Endothelial cell of umbilical vein (primary cell): ENCODE measurements at regions not wholly inside any gene's neighbourhood (a gene's known extent, or its start where the extent isn't known, plus 50 kb on each side); places are given as distances from the start of the nearest gene placed in this dataset. TPM values are rescaled to one million over a fixed set of nuclear protein-coding genes. Genes with fewer than 3 reads are reported as not detected.

Experiments
- BruUV-seq: library from RNA; stranded (reverse); fragments of 400-500 nt; replicated peaks from 2 replicates; lab custom pipeline; 2021; lab: Mats Ljungman, UMichigan
- CTCF ChIA-PET: fragments of 300-600, 350-600 bp; sonication (Branson Sonifier 250); formaldehyde crosslinking; loops from one replicate; lab custom pipeline; 2021; ENCODE audit warnings: antibody characterized with exemption, inconsistent platforms; lab: Charles Lee
- POLR2A ChIA-PET: fragments of 300-600, 350-600 bp; sonication (Branson Sonifier 250); formaldehyde crosslinking; loops from one replicate; lab custom pipeline; 2021; ENCODE audit warnings: antibody characterized with exemption, inconsistent platforms; lab: Charles Lee
- DNase-seq: peaks from one replicate; pipeline ENCODE4 v3.0.0-alpha.2; 2011; ENCODE audit warnings: low read depth, low spot score
- FAIRE-seq: peaks from 2 replicates; lab custom pipeline; 2011; peaks lifted over from hg19 to GRCh38; lab: Jason Lieb, UNC
- H2AFZ ChIP-seq: 2 replicates; pipeline ENCODE4 v1.6.0; 2012; ENCODE audit warnings: low read depth, low read length, control low read depth, inconsistent platforms
- H3K27ac ChIP-seq: 2 replicates; pipeline ENCODE4 v1.5.1; 2011; ENCODE audit warnings: low read depth, mild to moderate bottlenecking, control low read depth, low read length, moderate library complexity; ENCODE audit not compliant: insufficient read depth
- H3K27me3 ChIP-seq, 2 experiments: 2 replicates each; pipeline versions ENCODE4 v1.6.0 to v1.6.1; 2011; ENCODE audit warnings: low read length in 2 of 2, mixed read lengths in 1 of 2; ENCODE audit not compliant: control insufficient read depth in 2 of 2, insufficient read depth in 2 of 2
- H3K36me3 ChIP-seq, 2 experiments: 2 replicates in 1 of 2; 3 replicates in 1 of 2; pipeline ENCODE4 v1.5.1; 2011; ENCODE audit warnings: low read length in 2 of 2, mild to moderate bottlenecking in 1 of 2, moderate library complexity in 1 of 2; ENCODE audit not compliant: control insufficient read depth in 2 of 2, insufficient read depth in 2 of 2; ENCODE audit errors: extremely low read depth in 1 of 2
- H3K4me1 ChIP-seq: 3 replicates; pipeline ENCODE4 v1.5.1; 2011; ENCODE audit warnings: mild to moderate bottlenecking, low read length; ENCODE audit not compliant: control insufficient read depth, insufficient read depth; ENCODE audit errors: extremely low read depth
- H3K4me2 ChIP-seq: 2 replicates; pipeline ENCODE4 v1.6.1; 2011; ENCODE audit warnings: low read length, control low read depth, mixed read lengths; ENCODE audit not compliant: insufficient read depth
- H3K4me3 ChIP-seq, 3 experiments: fragments of 200-600 bp in 1 of 3; sonication (generic), shearing (Covaris generic) in 1 of 3; replicated peaks in 1 of 3; 2 replicates each; pipeline ENCODE4 v1.5.1; 2011 to 2016; ENCODE audit warnings: control low read depth in 3 of 3, low read length in 3 of 3, mild to moderate bottlenecking in 2 of 3, inconsistent platforms in 1 of 3, low read depth in 1 of 3, moderate library complexity in 1 of 3; ENCODE audit not compliant: insufficient read depth in 1 of 3
- H3K79me2 ChIP-seq: 2 replicates; pipeline ENCODE4 v1.6.0; 2012; ENCODE audit warnings: low read length, inconsistent platforms; ENCODE audit not compliant: control insufficient read depth, insufficient read depth
- H3K9ac ChIP-seq: replicated peaks from 2 replicates; pipeline ENCODE3; 2011; ENCODE audit warnings: low read length, control low read depth; ENCODE audit not compliant: insufficient read depth; ENCODE audit errors: extremely low read depth
- H3K9me1 ChIP-seq: replicated peaks from 3 replicates; pipeline ENCODE4 v1.6.0; 2011; ENCODE audit warnings: mild to moderate bottlenecking, low read length; ENCODE audit not compliant: control insufficient read depth, insufficient read depth; ENCODE audit errors: extremely low read depth
- H3K9me3 ChIP-seq: replicated peaks from 2 replicates; pipeline ENCODE4 v1.5.1; 2012; ENCODE audit warnings: low read length, inconsistent platforms; ENCODE audit not compliant: control insufficient read depth, insufficient read depth
- H4K20me1 ChIP-seq: replicated peaks from 2 replicates; pipeline ENCODE3; 2011; ENCODE audit warnings: mild to moderate bottlenecking, low read length; ENCODE audit not compliant: control insufficient read depth, insufficient read depth; ENCODE audit errors: extremely low read depth
- CTCF ChIP-seq, 2 donors: IDR thresholded peaks; 1 replicate in 1 of 2; 2 replicates in 1 of 2; pipeline ENCODE4 v1.5.1; 2011; ENCODE audit warnings: low read length in 2 of 2, mild to moderate bottlenecking in 2 of 2, moderate library complexity in 2 of 2, control low read depth in 1 of 2, inconsistent platforms in 1 of 2, low read depth in 1 of 2; ENCODE audit not compliant: insufficient read depth in 1 of 2; ENCODE audit errors: extremely low read depth in 1 of 2
- EZH2 ChIP-seq: IDR thresholded peaks from 2 replicates; pipeline ENCODE4 v1.6.1; 2012; ENCODE audit warnings: borderline replicate concordance, low read depth, mild to moderate bottlenecking, moderate library complexity, low read length, inconsistent platforms; ENCODE audit not compliant: severe bottlenecking
- FOS ChIP-seq: IDR thresholded peaks from 2 replicates; pipeline ENCODE4 v1.6.1; 2011; ENCODE audit warnings: mild to moderate bottlenecking, low read length, moderate library complexity, borderline replicate concordance; ENCODE audit not compliant: insufficient read depth
- GATA2 ChIP-seq: IDR thresholded peaks from 2 replicates; pipeline ENCODE4 v1.7.0; 2011; ENCODE audit warnings: low read depth, mild to moderate bottlenecking, moderate library complexity, mixed read lengths, low read length; ENCODE audit not compliant: insufficient read length, insufficient read depth
- JUN ChIP-seq: IDR thresholded peaks from 2 replicates; pipeline ENCODE4 v1.6.1; 2011; ENCODE audit warnings: borderline replicate concordance, low read depth; ENCODE audit not compliant: insufficient read length, insufficient read depth
- MAX ChIP-seq: IDR thresholded peaks from 2 replicates; pipeline ENCODE4 v1.6.1; 2011; ENCODE audit not compliant: insufficient read depth, insufficient read length
- MYC ChIP-seq: IDR thresholded peaks from one replicate; pipeline ENCODE4 v1.6.1; 2011; ENCODE audit warnings: mild to moderate bottlenecking, low read depth, low read length
- POLR2A ChIP-seq: IDR thresholded peaks from 2 replicates; pipeline ENCODE4 v1.6.1; 2012; ENCODE audit warnings: low read depth, mild to moderate bottlenecking, control low read depth, low read length
- POLR2AphosphoS5 ChIP-seq: IDR thresholded peaks from 2 replicates; pipeline ENCODE4 v1.6.1; 2012; ENCODE audit warnings: low read depth, mild to moderate bottlenecking, control low read depth, low read length, moderate library complexity; ENCODE audit not compliant: insufficient read depth
- dilution Hi-C: fragments of 300-500 bp; cut with MboI; formaldehyde crosslinking; loops from one replicate; pipeline ENCODE4 v1.15.0; 2019; ENCODE audit warnings: low sequenced_read_pairs; ENCODE audit not compliant: extremely low pct_ligation_motif_present
- intact Hi-C: fragments of 100-400 bp; cut with micrococcal nuclease; formaldehyde crosslinking; loops from one replicate; pipeline ENCODE4 v1.10.0; 2022
- small RNA-seq: library from RNA; depleted of rRNA; stranded (forward); fragments of <200 nt; gene quantifications from one replicate; pipeline ENCODE3, GENCODE V24; 2012; ENCODE audit warnings: low replicate concordance, low read depth; ENCODE audit not compliant: insufficient read depth, insufficient read length

- ChIA-PET CTCF (interaction anchor here (1.3 to 2.1 kb wide), 3 partner anchors 8 to 12 kb away, joined by 4 to 10 read pairs (median 7); no protein-coding TSS in a partner anchor), POLR2A (no interaction called here)
- Histone ChIP-seq H3K27ac (no peak overlapping the region), H3K9me1 (no peaks in the 10 kb centered on the region), H2AFZ (no peak overlapping the region), H4K20me1 (no peaks in the 10 kb centered on the region), H3K9ac (no peak overlapping the region), H3K27me3 (peaks cover 12 to 23% of the 10 kb centered on the region in 2 experiments), H3K4me3 (no peak overlapping the region), H3K4me2 (no peak overlapping the region), H3K36me3 (no peaks in the 10 kb centered on the region), H3K79me2 (no peaks in the 10 kb centered on the region), H3K9me3 (no peaks in the 10 kb centered on the region), H3K4me1 (no peaks in the 10 kb centered on the region)
- TF ChIP-seq MYC (no peak), GATA2 (no peak), POLR2A (no peak), FOS (no peak), POLR2AphosphoS5 (no peak), JUN (no peak), MAX (no peak), CTCF (IDR thresholded peaks at IDR 0.05; ENCODE audit: extremely low read depth in 1 of 2, insufficient read depth in 1 of 2, low read depth in 1 of 2, low read length in 2 of 2) (no peak), EZH2 (no peak)
- BruUV-seq = no TSS peak
- intact Hi-C loops (no loop called here), dilution Hi-C loops (no loop called here)
- FAIRE-seq (no peak), DNase-seq (no peak)
These were observed 49.8 kb upstream of the TDRD3 start for GRCh38 chr13:60347174-60347573.

Small RNA genes lying in the stretch of these regions (small RNA-seq; reads per million reads assigned to genes)
- gene AL359920.1 = not detected
